MM.1S (cell line): ENCODE measurements at regions not wholly inside any gene's neighbourhood (a gene's known extent, or its start where the extent isn't known, plus 50 kb on each side); places are given as distances from the start of the nearest gene placed in this dataset.
"Not testable (repeated sequence)": the region's sequence is repeated elsewhere in the genome, so short reads cannot be mapped to it uniquely, and the experiment has no call there.

ENCODE experiments used
- DNase-seq: peaks from one replicate; pipeline ENCODE4 v3.0.0-alpha.2; 2015
- H2AFZ ChIP-seq: fragments of 300-600 bp; sonication (generic); 2 replicates; pipeline ENCODE4 v1.6.0; 2016; ENCODE audit warnings: antibody characterized with exemption, low read length
- H3F3A ChIP-seq: fragments of 300-600 bp; sonication (generic); 2 replicates; pipeline ENCODE4 v1.6.1; 2016; ENCODE audit warnings: mild to moderate bottlenecking, antibody characterized with exemption, low read length, moderate library complexity, mixed read lengths; ENCODE audit not compliant: insufficient read depth
- H3K27ac ChIP-seq: fragments of 300-600 bp; sonication (generic); 2 replicates; pipeline ENCODE4 v1.5.1; 2016; ENCODE audit warnings: mild to moderate bottlenecking, low read length
- H3K27me3 ChIP-seq: fragments of 300-600 bp; sonication (generic); replicated peaks from 2 replicates; pipeline ENCODE4 v1.6.0; 2016; ENCODE audit warnings: low read length; ENCODE audit not compliant: insufficient read depth
- H3K36me3 ChIP-seq: fragments of 300-600 bp; sonication (generic); replicated peaks from 2 replicates; pipeline ENCODE4 v1.6.1; 2016; ENCODE audit warnings: mild to moderate bottlenecking, low read length, mixed read lengths; ENCODE audit not compliant: insufficient read depth
- H3K4me1 ChIP-seq: fragments of 300-600 bp; sonication (generic); 2 replicates; pipeline ENCODE4 v1.6.1; 2016; ENCODE audit warnings: low read length, mixed read lengths
- H3K4me2 ChIP-seq: fragments of 300-600 bp; sonication (generic); 2 replicates; pipeline ENCODE4 v1.6.0; 2016; ENCODE audit warnings: low read depth, low read length
- H3K4me3 ChIP-seq: fragments of 300-600 bp; sonication (generic); 2 replicates; pipeline ENCODE4 v1.5.1; 2016; ENCODE audit warnings: low read length, mixed read lengths
- H3K79me2 ChIP-seq: fragments of 300-600 bp; sonication (generic); 2 replicates; pipeline ENCODE4 v1.6.1; 2016; ENCODE audit warnings: mixed run types, low read length, mixed read lengths
- H3K9ac ChIP-seq: fragments of 300-600 bp; sonication (generic); 2 replicates; pipeline ENCODE4 v1.6.1; 2016; ENCODE audit warnings: low read length, mixed read lengths
- H3K9me2 ChIP-seq: fragments of 300-600 bp; sonication (generic); replicated peaks from 2 replicates; pipeline ENCODE4 v1.6.1; 2016; ENCODE audit warnings: mild to moderate bottlenecking, low read length, mixed read lengths; ENCODE audit not compliant: insufficient read depth
- H3K9me3 ChIP-seq: fragments of 300-600 bp; sonication (generic); replicated peaks from 2 replicates; pipeline ENCODE4 v1.6.1; 2016; ENCODE audit warnings: mild to moderate bottlenecking, low read length, mixed read lengths; ENCODE audit not compliant: insufficient read depth
- H4K20me1 ChIP-seq: fragments of 300-600 bp; sonication (generic); 2 replicates; pipeline ENCODE4 v1.6.1; 2016; ENCODE audit warnings: mild to moderate bottlenecking, low read length, moderate library complexity, mixed read lengths; ENCODE audit not compliant: insufficient read depth
- CTCF ChIP-seq: fragments of 300-600 bp; sonication (generic); IDR thresholded peaks from 2 replicates; pipeline ENCODE4 v1.5.1; 2016; ENCODE audit warnings: antibody characterized with exemption, low read length, mixed read lengths
- EZH2 ChIP-seq: fragments of 300-600 bp; sonication (generic); optimal IDR thresholded peaks from 2 replicates; pipeline ENCODE3; 2017; ENCODE audit warnings: low read depth, mild to moderate bottlenecking, antibody characterized with exemption, low read length, mixed read lengths
- EZH2phosphoT487 ChIP-seq: fragments of 300-600 bp; sonication (generic); IDR thresholded peaks from 2 replicates; pipeline ENCODE4 v1.6.1; 2018; ENCODE audit warnings: antibody characterized with exemption, low read length

GRCh38 chr19:29886586-29886985, 55.5 kb upstream of the URI1 start:
- Histone ChIP-seq H3K4me3 (no peak overlapping the region), H2AFZ (no peak overlapping the region), H3K27ac (no peak overlapping the region), H3K27me3 (peaks cover 55% of the 10 kb centered on the region), H4K20me1 (no peaks in the 10 kb centered on the region), H3K79me2 (no peaks in the 10 kb centered on the region), H3K9me2 (no peaks in the 10 kb centered on the region), H3F3A (no peaks in the 10 kb centered on the region), H3K36me3 (no peaks in the 10 kb centered on the region), H3K9me3 (no peaks in the 10 kb centered on the region), H3K4me2 (no peak overlapping the region), H3K4me1 (no peaks in the 10 kb centered on the region), H3K9ac (no peak overlapping the region)
- TF ChIP-seq EZH2, result no peak
- no peak for TF ChIP-seq CTCF
- TF ChIP-seq EZH2phosphoT487, result no peak
- no peak for DNase-seq

- Histone ChIP-seq H2AFZ (no peak overlapping the region), H3K36me3 (no peaks in the 10 kb centered on the region), H3K9me3 (no peaks in the 10 kb centered on the region), H3K4me1 (no peaks in the 10 kb centered on the region), H3F3A (no peaks in the 10 kb centered on the region), H3K79me2 (no peaks in the 10 kb centered on the region), H3K4me2 (no peak overlapping the region), H4K20me1 (no peaks in the 10 kb centered on the region), H3K27ac (no peak overlapping the region), H3K4me3 (no peak overlapping the region), H3K27me3 (peaks cover 48% of the 10 kb centered on the region), H3K9me2 (no peaks in the 10 kb centered on the region), H3K9ac (no peak overlapping the region)
- no peak for DNase-seq
- TF ChIP-seq EZH2phosphoT487, result no peak
- TF ChIP-seq CTCF, result no peak
- no peak for TF ChIP-seq EZH2
Observed at GRCh38 chr19:29887442-29887855, 54.6 kb upstream of the URI1 start.

GRCh38 chr19:29888047-29888446, 54.0 kb upstream of the URI1 start:
- H2AFZ ChIP-seq, result not testable (repeated sequence)

GRCh38 chr19:29889702-29890101, 52.3 kb upstream of the URI1 start:
- no peaks in the 10 kb centered on the region for H3K4me1 ChIP-seq
- no peaks in the 10 kb centered on the region for H4K20me1 ChIP-seq
- TF ChIP-seq EZH2phosphoT487 (no peak), CTCF (no peak), EZH2 (no peak)
- no peak overlapping the region for H3K27ac ChIP-seq
- H3K36me3 ChIP-seq, result no peaks in the 10 kb centered on the region
- H3K9me2 ChIP-seq, result no peaks in the 10 kb centered on the region
- H3K9ac ChIP-seq, result no peak overlapping the region
- H3K9me3 ChIP-seq, result no peaks in the 10 kb centered on the region
- H3K4me3 ChIP-seq, result no peak overlapping the region
- H3K4me2 ChIP-seq, result no peak overlapping the region
- H3K27me3 ChIP-seq, result peaks cover 35% of the 10 kb centered on the region
- DNase-seq, result no peak
- no peak overlapping the region for H2AFZ ChIP-seq
- H3F3A ChIP-seq, result no peaks in the 10 kb centered on the region
- H3K79me2 ChIP-seq, result no peaks in the 10 kb centered on the region

More at GRCh38 chr19:29888047-29888446, 54.0 kb upstream of the URI1 start:
- not testable (repeated sequence) for H3K4me2 ChIP-seq, H3K9me2 ChIP-seq, H3K9me3 ChIP-seq, H3K4me1 ChIP-seq, H3K27ac ChIP-seq, DNase-seq, H3K79me2 ChIP-seq, H3K4me3 ChIP-seq, H4K20me1 ChIP-seq, H3K36me3 ChIP-seq, H3K9ac ChIP-seq, H3F3A ChIP-seq
- H3K27me3 ChIP-seq, result peaks cover 42% of the 10 kb centered on the region
